ENCODE measurements at regions not wholly inside any gene's neighbourhood (a gene's known extent, or its start where the extent isn't known, plus 50 kb on each side); places are given as distances from the start of the nearest gene placed in this dataset.

DNA sequence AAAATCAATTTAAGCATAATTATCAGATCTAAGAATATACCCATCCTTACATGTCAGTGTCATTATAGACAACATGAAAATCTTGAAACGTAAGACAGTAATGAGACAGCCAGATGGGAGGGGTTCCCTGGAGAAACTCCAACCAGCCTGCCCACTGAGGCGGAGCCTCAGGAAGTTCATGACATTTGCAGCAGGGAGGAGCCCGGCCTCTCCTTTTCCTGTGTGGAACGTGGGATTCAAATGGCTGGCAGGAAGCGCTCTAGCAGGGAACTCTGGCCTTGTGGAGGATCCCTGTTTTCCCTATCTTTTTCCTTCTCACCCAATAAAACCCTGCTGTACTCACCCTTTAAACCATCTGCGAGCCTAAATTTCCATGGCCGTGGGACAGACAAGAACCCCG is 176.6 kb upstream of the KCNN2 start:
- TF ChIP-seq POLR2AphosphoS5 (IDR thresholded peaks at IDR 0.05; ENCODE audit: low read depth, low read length) (no peak), TCF7L2 (IDR thresholded peaks at IDR 0.05; ENCODE audit: low read depth, low read length) (no peak), SIN3A (IDR thresholded peaks at IDR 0.05; ENCODE audit: borderline replicate concordance, insufficient read depth, low read depth, low read length) (no peak)
- TF ChIP-seq, protein P1, sequence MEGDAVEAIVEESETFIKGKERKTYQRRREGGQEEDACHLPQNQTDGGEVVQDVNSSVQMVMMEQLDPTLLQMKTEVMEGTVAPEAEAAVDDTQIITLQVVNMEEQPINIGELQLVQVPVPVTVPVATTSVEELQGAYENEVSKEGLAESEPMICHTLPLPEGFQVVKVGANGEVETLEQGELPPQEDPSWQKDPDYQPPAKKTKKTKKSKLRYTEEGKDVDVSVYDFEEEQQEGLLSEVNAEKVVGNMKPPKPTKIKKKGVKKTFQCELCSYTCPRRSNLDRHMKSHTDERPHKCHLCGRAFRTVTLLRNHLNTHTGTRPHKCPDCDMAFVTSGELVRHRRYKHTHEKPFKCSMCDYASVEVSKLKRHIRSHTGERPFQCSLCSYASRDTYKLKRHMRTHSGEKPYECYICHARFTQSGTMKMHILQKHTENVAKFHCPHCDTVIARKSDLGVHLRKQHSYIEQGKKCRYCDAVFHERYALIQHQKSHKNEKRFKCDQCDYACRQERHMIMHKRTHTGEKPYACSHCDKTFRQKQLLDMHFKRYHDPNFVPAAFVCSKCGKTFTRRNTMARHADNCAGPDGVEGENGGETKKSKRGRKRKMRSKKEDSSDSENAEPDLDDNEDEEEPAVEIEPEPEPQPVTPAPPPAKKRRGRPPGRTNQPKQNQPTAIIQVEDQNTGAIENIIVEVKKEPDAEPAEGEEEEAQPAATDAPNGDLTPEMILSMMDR (IDR thresholded peaks at IDR 0.05): no peak
- TF ChIP-seq, protein P2, sequence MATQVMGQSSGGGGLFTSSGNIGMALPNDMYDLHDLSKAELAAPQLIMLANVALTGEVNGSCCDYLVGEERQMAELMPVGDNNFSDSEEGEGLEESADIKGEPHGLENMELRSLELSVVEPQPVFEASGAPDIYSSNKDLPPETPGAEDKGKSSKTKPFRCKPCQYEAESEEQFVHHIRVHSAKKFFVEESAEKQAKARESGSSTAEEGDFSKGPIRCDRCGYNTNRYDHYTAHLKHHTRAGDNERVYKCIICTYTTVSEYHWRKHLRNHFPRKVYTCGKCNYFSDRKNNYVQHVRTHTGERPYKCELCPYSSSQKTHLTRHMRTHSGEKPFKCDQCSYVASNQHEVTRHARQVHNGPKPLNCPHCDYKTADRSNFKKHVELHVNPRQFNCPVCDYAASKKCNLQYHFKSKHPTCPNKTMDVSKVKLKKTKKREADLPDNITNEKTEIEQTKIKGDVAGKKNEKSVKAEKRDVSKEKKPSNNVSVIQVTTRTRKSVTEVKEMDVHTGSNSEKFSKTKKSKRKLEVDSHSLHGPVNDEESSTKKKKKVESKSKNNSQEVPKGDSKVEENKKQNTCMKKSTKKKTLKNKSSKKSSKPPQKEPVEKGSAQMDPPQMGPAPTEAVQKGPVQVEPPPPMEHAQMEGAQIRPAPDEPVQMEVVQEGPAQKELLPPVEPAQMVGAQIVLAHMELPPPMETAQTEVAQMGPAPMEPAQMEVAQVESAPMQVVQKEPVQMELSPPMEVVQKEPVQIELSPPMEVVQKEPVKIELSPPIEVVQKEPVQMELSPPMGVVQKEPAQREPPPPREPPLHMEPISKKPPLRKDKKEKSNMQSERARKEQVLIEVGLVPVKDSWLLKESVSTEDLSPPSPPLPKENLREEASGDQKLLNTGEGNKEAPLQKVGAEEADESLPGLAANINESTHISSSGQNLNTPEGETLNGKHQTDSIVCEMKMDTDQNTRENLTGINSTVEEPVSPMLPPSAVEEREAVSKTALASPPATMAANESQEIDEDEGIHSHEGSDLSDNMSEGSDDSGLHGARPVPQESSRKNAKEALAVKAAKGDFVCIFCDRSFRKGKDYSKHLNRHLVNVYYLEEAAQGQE (IDR thresholded peaks at IDR 0.05; ENCODE audit: insufficient read depth in 1 of 2, low read depth in 2 of 2, low read length in 1 of 2): no peak

All from Panc1 (cell line).